ENCODE measurements at regions not wholly inside any gene's neighbourhood (a gene's known extent, or its start where the extent isn't known, plus 50 kb on each side); places are given as distances from the start of the nearest gene placed in this dataset.
"Not testable (repeated sequence)": the region's sequence is repeated elsewhere in the genome, so short reads cannot be mapped to it uniquely, and the experiment has no call there.

DNA sequence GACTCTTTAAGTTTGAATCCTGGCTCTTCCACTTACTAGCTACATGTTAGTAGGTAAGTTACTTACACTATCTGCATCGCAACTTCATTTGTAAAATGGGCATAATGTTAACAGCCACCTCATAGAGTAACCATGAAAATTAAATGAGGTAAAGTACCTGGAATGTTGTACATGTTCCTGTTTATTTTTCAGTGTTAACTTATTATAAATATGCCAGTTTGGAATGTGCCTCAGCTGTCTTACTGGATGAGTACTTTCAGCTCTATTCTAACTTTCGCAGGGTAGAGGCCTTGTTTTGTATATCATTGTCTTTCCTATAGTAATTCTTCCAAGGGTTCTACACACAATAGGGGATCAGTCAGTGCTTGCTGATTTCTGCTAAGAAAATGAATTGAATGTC, 167.4 kb downstream of the DUSP10 start:
- TF ChIP-seq, protein P1, sequence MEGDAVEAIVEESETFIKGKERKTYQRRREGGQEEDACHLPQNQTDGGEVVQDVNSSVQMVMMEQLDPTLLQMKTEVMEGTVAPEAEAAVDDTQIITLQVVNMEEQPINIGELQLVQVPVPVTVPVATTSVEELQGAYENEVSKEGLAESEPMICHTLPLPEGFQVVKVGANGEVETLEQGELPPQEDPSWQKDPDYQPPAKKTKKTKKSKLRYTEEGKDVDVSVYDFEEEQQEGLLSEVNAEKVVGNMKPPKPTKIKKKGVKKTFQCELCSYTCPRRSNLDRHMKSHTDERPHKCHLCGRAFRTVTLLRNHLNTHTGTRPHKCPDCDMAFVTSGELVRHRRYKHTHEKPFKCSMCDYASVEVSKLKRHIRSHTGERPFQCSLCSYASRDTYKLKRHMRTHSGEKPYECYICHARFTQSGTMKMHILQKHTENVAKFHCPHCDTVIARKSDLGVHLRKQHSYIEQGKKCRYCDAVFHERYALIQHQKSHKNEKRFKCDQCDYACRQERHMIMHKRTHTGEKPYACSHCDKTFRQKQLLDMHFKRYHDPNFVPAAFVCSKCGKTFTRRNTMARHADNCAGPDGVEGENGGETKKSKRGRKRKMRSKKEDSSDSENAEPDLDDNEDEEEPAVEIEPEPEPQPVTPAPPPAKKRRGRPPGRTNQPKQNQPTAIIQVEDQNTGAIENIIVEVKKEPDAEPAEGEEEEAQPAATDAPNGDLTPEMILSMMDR (IDR thresholded peaks at IDR 0.05; ENCODE audit: insufficient read depth, low read length, missing control alignments): no peak
- H3K4me3 ChIP-seq (ENCODE audit: low read depth, low read length): no peak overlapping the region
- ChIA-PET POLR2A (no interaction called here), CTCF (no interaction called here)
- no peak for DNase-seq (ENCODE audit: low read depth, low spot score)

DNA sequence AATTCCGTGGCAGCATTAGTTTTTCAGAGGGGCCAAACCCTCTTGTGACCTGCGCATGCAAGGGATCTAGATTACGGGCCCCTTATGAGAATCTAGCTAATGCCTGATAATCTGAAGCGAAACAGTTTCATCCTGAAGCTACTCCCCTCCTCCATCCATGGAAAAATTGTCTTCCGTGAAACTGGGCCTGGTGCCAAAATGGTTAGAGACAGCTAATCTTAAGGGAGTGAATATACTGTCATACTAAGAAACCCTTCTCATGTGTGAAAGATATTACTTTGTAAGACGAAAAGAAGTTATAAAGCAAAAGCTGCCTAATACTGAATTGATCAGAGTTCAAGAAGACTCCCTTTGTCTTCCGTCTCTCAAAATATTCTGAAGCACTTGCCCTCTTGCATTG, 166.3 kb downstream of the DUSP10 start:
- no peak for DNase-seq (ENCODE audit: low read depth, low spot score)
- ChIA-PET CTCF (interaction anchor here (0.8 kb wide), 1 partner anchor 51 kb away, joined by 3 read pairs; no protein-coding TSS in a partner anchor), POLR2A (interaction anchor here (0.6 kb wide), 1 partner anchor 613 kb away, joined by 3 read pairs; no protein-coding TSS in a partner anchor)
- TF ChIP-seq, protein P1 (IDR thresholded peaks at IDR 0.05; ENCODE audit: insufficient read depth, low read length, missing control alignments): no peak
- no peak overlapping the region for H3K4me3 ChIP-seq (ENCODE audit: low read depth, low read length)

DNA sequence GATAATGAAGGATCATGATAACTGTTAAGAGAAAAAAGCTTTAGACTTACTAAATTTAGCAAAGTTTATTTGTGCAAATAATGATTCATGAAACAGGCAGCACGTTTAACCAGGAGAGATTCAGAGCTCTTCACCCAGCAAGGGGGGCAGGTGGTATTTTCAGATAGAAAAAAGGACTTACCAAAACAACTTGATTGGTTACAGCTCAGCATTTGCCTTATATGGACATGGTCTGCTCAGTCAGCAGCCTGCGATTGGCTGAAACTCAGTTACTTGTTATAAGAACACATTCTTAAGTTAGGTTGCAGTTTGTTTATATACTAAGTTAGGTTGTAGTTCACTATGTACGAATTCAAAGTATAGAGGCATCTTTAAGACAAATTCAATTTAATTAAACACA, 165.6 kb downstream of the DUSP10 start:
- ChIA-PET POLR2A (interaction anchor here (0.7 kb wide), 1 partner anchor 459 kb away, joined by 3 read pairs; no protein-coding TSS in a partner anchor), CTCF (interaction anchor here (0.8 to 1.7 kb wide), 2 partner anchors 11 to 52 kb away, joined by 3 read pairs; no protein-coding TSS in a partner anchor)
- DNase-seq (ENCODE audit: low read depth, low spot score): peak; percentile 82
- H3K4me3 ChIP-seq (ENCODE audit: low read depth, low read length): no peak overlapping the region
- TF ChIP-seq, protein P1 (IDR thresholded peaks at IDR 0.05; ENCODE audit: insufficient read depth, low read length, missing control alignments): no peak

DNA sequence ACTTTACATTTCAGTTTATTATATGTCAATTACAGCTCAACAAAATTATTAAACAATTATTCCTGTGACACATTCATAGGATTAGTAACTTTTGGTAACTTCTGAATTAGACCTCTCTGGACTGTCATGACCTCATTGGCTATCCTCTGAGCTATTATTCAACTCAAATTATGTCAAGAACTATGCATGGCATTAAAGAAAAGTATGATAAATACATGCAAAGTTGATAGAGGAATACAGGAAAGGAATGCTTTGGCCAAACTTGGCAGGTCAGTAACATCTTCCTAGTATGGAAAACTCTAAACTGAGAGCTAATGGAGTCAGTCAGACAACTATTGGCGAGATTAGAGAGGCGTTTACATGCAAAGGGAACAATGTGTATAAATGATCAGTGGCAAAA, 158.4 kb downstream of the DUSP10 start:
- DNase-seq (ENCODE audit: low read depth, low spot score): peak; percentile 5
- H3K4me3 ChIP-seq (ENCODE audit: low read depth, low read length): no peak overlapping the region
- ChIA-PET CTCF (interaction anchor here (1.3 kb wide), 1 partner anchor 59 kb away, joined by 3 read pairs; no protein-coding TSS in a partner anchor), POLR2A (no interaction called here)
- TF ChIP-seq, protein P1 (IDR thresholded peaks at IDR 0.05; ENCODE audit: insufficient read depth, low read length, missing control alignments): no peak

- POLR2A ChIA-PET; CTCF ChIA-PET; H3K4me3 ChIP-seq (ENCODE audit: low read depth, low read length); DNase-seq (ENCODE audit: low read depth, low spot score): not testable (repeated sequence)
These were observed 154.9 kb downstream of the DUSP10 start for GRCh38 chr1:221587013-221587412.

DNA sequence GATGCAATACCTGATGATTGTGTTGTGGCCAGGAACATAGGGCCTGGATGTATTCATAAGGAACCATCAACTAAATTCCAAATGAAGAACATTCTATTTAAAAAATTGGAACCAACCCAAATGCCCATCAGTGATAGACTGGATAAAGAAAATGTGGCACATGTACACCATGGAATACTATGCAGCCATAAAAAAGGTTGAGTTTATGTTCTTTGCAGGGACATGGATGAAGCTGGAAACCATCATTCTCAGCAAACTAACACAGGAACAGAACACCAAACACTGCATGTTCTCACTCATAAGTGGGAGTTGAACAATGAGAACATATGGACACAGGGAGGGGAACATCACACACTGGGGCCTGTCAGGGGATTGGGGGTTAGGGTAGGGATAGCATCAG, 150.6 kb downstream of the DUSP10 start:
- POLR2A ChIA-PET; DNase-seq (ENCODE audit: low read depth, low spot score); H3K4me3 ChIP-seq (ENCODE audit: low read depth, low read length): not testable (repeated sequence)
- CTCF ChIA-PET: interaction anchor here (2.3 kb wide), 1 partner anchor 8 kb away, joined by 7 read pairs; no protein-coding TSS in a partner anchor

- TF ChIP-seq, protein P1 (IDR thresholded peaks at IDR 0.05; ENCODE audit: insufficient read depth, low read length, missing control alignments): no peak
- no peak for DNase-seq (ENCODE audit: low read depth, low spot score)
- POLR2A ChIA-PET: no interaction called here
- no peak overlapping the region for H3K4me3 ChIP-seq (ENCODE audit: low read depth, low read length)
- CTCF ChIA-PET: no interaction called here
These were observed 147.3 kb downstream of the DUSP10 start for GRCh38 chr1:221594576-221594975.

Data from AG04449 (cell line).